ENCODE measurements at regions not wholly inside any gene's neighbourhood (a gene's known extent, or its start where the extent isn't known, plus 50 kb on each side); places are given as distances from the start of the nearest gene placed in this dataset.

GRCh38 chr17:77757561-77757898 is 201.0 kb upstream of the TNRC6C start:
- Histone ChIP-seq H3K27me3 (ENCODE audit: low read depth, low read length) (peaks cover 9% of the 10 kb centered on the region; the same call in 1 of the 2 replicates), H3K4me3 (ENCODE audit: low read length) (no peak overlapping the region), H3K36me3 (replicated peaks; ENCODE audit: low read depth, low read length) (no peaks in the 10 kb centered on the region), H3K79me2 (ENCODE audit: low read length) (no peaks in the 10 kb centered on the region), H3K4me2 (ENCODE audit: low read length) (no peak overlapping the region), H3K27ac (ENCODE audit: low read length) (no peak overlapping the region), H4K20me1 (ENCODE audit: insufficient read depth, low read length) (no peaks in the 10 kb centered on the region), H3K9ac (ENCODE audit: low read length) (no peak overlapping the region), H2AFZ (ENCODE audit: low read depth, low read length) (no peak overlapping the region), H3K9me3 (ENCODE audit: insufficient read depth, low read length) (no peaks in the 10 kb centered on the region), H3K4me1 (ENCODE audit: low read length) (no peaks in the 10 kb centered on the region)
- TF ChIP-seq CTCF (IDR thresholded peaks at IDR 0.05; ENCODE audit: low read depth, low read length) (no peak), EZH2phosphoT487 (IDR thresholded peaks at IDR 0.05; ENCODE audit: low read depth) (no peak)

- H3K9me3 ChIP-seq (ENCODE audit: insufficient read depth, low read length) = no peaks in the 10 kb centered on the region
These were observed 195.5 kb upstream of the TNRC6C start for GRCh38 chr17:77763023-77763422.

GRCh38 chr17:77763575-77763974 is 194.9 kb upstream of the TNRC6C start:
- no peak for TF ChIP-seq CTCF (IDR thresholded peaks at IDR 0.05; ENCODE audit: low read depth, low read length)
- TF ChIP-seq EZH2phosphoT487 (IDR thresholded peaks at IDR 0.05; ENCODE audit: low read depth) = no peak
- peaks cover 19% of the 10 kb centered on the region for H3K27me3 ChIP-seq (ENCODE audit: low read depth, low read length)
- H3K4me3 ChIP-seq (ENCODE audit: low read length) = no peak overlapping the region
- H3K27ac ChIP-seq (ENCODE audit: low read length) = no peak overlapping the region
- H4K20me1 ChIP-seq (ENCODE audit: insufficient read depth, low read length) = no peaks in the 10 kb centered on the region
- H3K9ac ChIP-seq (ENCODE audit: low read length) = no peak overlapping the region
- H3K9me3 ChIP-seq (ENCODE audit: insufficient read depth, low read length) = no peaks in the 10 kb centered on the region
- H3K36me3 ChIP-seq (replicated peaks; ENCODE audit: low read depth, low read length) = no peaks in the 10 kb centered on the region
- H2AFZ ChIP-seq (ENCODE audit: low read depth, low read length) = no peak overlapping the region
- no peaks in the 10 kb centered on the region for H3K79me2 ChIP-seq (ENCODE audit: low read length)
- H3K4me1 ChIP-seq (ENCODE audit: low read length) = no peaks in the 10 kb centered on the region
- H3K4me2 ChIP-seq (ENCODE audit: low read length) = no peak overlapping the region

More at GRCh38 chr17:77763023-77763422, 195.5 kb upstream of the TNRC6C start:
- Histone ChIP-seq H3K79me2 (ENCODE audit: low read length) (no peaks in the 10 kb centered on the region), H3K27me3 (ENCODE audit: low read depth, low read length) (peaks cover 19% of the 10 kb centered on the region), H4K20me1 (ENCODE audit: insufficient read depth, low read length) (no peaks in the 10 kb centered on the region), H3K4me2 (ENCODE audit: low read length) (no peak overlapping the region), H3K4me3 (ENCODE audit: low read length) (no peak overlapping the region), H3K9ac (ENCODE audit: low read length) (no peak overlapping the region), H2AFZ (ENCODE audit: low read depth, low read length) (no peak overlapping the region), H3K4me1 (ENCODE audit: low read length) (no peaks in the 10 kb centered on the region), H3K36me3 (replicated peaks; ENCODE audit: low read depth, low read length) (no peaks in the 10 kb centered on the region), H3K27ac (ENCODE audit: low read length) (no peak overlapping the region)
- TF ChIP-seq CTCF (IDR thresholded peaks at IDR 0.05; ENCODE audit: low read depth, low read length) (no peak), EZH2phosphoT487 (IDR thresholded peaks at IDR 0.05; ENCODE audit: low read depth) (no peak)

GRCh38 chr17:77765292-77765691 is 193.2 kb upstream of the TNRC6C start:
- H3K36me3 ChIP-seq (replicated peaks; ENCODE audit: low read depth, low read length) = no peaks in the 10 kb centered on the region
- H3K9ac ChIP-seq (ENCODE audit: low read length) = no peak overlapping the region
- H2AFZ ChIP-seq (ENCODE audit: low read depth, low read length) = no peak overlapping the region
- no peak overlapping the region for H3K4me3 ChIP-seq (ENCODE audit: low read length)
- peaks cover 33% of the 10 kb centered on the region for H3K27me3 ChIP-seq (ENCODE audit: low read depth, low read length)
- H3K4me1 ChIP-seq (ENCODE audit: low read length) = no peaks in the 10 kb centered on the region
- TF ChIP-seq CTCF (IDR thresholded peaks at IDR 0.05; ENCODE audit: low read depth, low read length) (no peak), EZH2phosphoT487 (IDR thresholded peaks at IDR 0.05; ENCODE audit: low read depth) (no peak)
- H3K4me2 ChIP-seq (ENCODE audit: low read length) = no peak overlapping the region
- H3K9me3 ChIP-seq (ENCODE audit: insufficient read depth, low read length) = no peaks in the 10 kb centered on the region
- no peaks in the 10 kb centered on the region for H3K79me2 ChIP-seq (ENCODE audit: low read length)
- no peaks in the 10 kb centered on the region for H4K20me1 ChIP-seq (ENCODE audit: insufficient read depth, low read length)
- H3K27ac ChIP-seq (ENCODE audit: low read length) = no peak overlapping the region

All from OCI-LY3 (cell line).